SK-N-SH (cell line): ENCODE measurements at regions not wholly inside any gene's neighbourhood (a gene's known extent, or its start where the extent isn't known, plus 50 kb on each side); places are given as distances from the start of the nearest gene placed in this dataset.

Experiments
- CTCF ChIA-PET: fragments of 300-600, 350-600 bp; formaldehyde crosslinking; extraction: SDS; loops from one replicate; lab custom pipeline; 2021; lab: Yijun Ruan, JAX
- POLR2A ChIA-PET: fragments of 350-600 bp; sonication (Branson Sonifier 250); formaldehyde crosslinking; extraction: SDS; loops from one replicate; lab custom pipeline; 2020; ENCODE audit warnings: antibody characterized with exemption, inconsistent platforms; lab: Yijun Ruan, JAX
- DNase-seq: peaks from one replicate; pipeline ENCODE4 v3.0.0; 2012
- H2AFZ ChIP-seq: fragments of 200-600 bp; sonication (generic); 2 replicates; pipeline ENCODE4 v1.8.1; 2016; ENCODE audit warnings: antibody characterized with exemption, mild to moderate bottlenecking, low read depth
- H3F3A ChIP-seq: fragments of 200-600 bp; sonication (generic); replicated peaks from 2 replicates; pipeline ENCODE3; 2016; ENCODE audit warnings: antibody characterized with exemption, mild to moderate bottlenecking; ENCODE audit not compliant: insufficient read depth
- H3K27ac ChIP-seq, 2 experiments: fragments of 200-500 bp in 1 of 2; fragments of 200-600 bp in 1 of 2; sonication (Bioruptor generic) in 1 of 2; sonication (generic), shearing (Covaris generic) in 1 of 2; 2 replicates each; pipeline versions ENCODE4 v1.5.1 to v1.6.1; 2014 to 2016; ENCODE audit warnings: low read depth in 2 of 2, inconsistent platforms in 1 of 2, low read length in 1 of 2, mild to moderate bottlenecking in 1 of 2, mixed read lengths in 1 of 2
- H3K27me3 ChIP-seq: fragments of 200-600 bp; sonication (generic), shearing (Covaris generic); 2 replicates; pipeline ENCODE4 v1.6.1; 2016; ENCODE audit warnings: mixed run types; ENCODE audit not compliant: insufficient read depth
- H3K36me3 ChIP-seq, 2 experiments: fragments of 200-500 bp in 1 of 2; fragments of 200-600 bp in 1 of 2; sonication (Bioruptor generic) in 1 of 2; sonication (generic) in 1 of 2; replicated peaks in 1 of 2; 2 replicates each; pipeline versions ENCODE3 to v1.5.1; 2014 to 2016; ENCODE audit warnings: low read length in 1 of 2, mild to moderate bottlenecking in 1 of 2; ENCODE audit not compliant: insufficient read depth in 2 of 2, control insufficient read depth in 1 of 2
- H3K4me1 ChIP-seq, 2 experiments: fragments of 200-500 bp in 1 of 2; fragments of 200-600 bp in 1 of 2; sonication (Bioruptor generic) in 1 of 2; sonication (generic), shearing (Covaris generic) in 1 of 2; 2 replicates each; pipeline versions ENCODE4 v1.5.1 to v1.6.1; 2014 to 2016; ENCODE audit warnings: low read depth in 1 of 2, low read length in 1 of 2, mixed run types in 1 of 2; ENCODE audit not compliant: insufficient read depth in 2 of 2, control insufficient read depth in 1 of 2
- H3K4me2 ChIP-seq: fragments of 200-600 bp; sonication (generic), shearing (Covaris generic); 2 replicates; pipeline ENCODE4 v1.6.1; 2017; ENCODE audit warnings: mixed run types
- H3K4me3 ChIP-seq, 2 experiments: fragments of 200-500 bp in 1 of 2; fragments of 200-600 bp in 1 of 2; sonication (Bioruptor generic) in 1 of 2; sonication (generic), shearing (Covaris generic) in 1 of 2; 2 replicates each; pipeline versions ENCODE4 v1.5.1 to v1.8.1; 2014 to 2016; ENCODE audit warnings: low read depth in 2 of 2, inconsistent platforms in 1 of 2, low read length in 1 of 2, mild to moderate bottlenecking in 1 of 2, mixed read lengths in 1 of 2, moderate library complexity in 1 of 2
- H3K79me2 ChIP-seq: fragments of 200-600 bp; sonication (generic); 2 replicates; pipeline ENCODE4 v1.8.1; 2017; ENCODE audit warnings: mild to moderate bottlenecking; ENCODE audit not compliant: insufficient read depth
- H3K9ac ChIP-seq: fragments of 200-600 bp; sonication (generic); 2 replicates; pipeline ENCODE4 v1.6.1; 2017; ENCODE audit warnings: mixed run types
- H3K9me2 ChIP-seq: fragments of 200-600 bp; sonication (generic); 2 replicates; pipeline ENCODE4 v1.6.1; 2017; ENCODE audit warnings: mixed run types
- H3K9me3 ChIP-seq: fragments of 200-600 bp; sonication (generic); 2 replicates; pipeline ENCODE4 v1.6.1; 2017; ENCODE audit warnings: mixed run types, mild to moderate bottlenecking, moderate library complexity
- H4K20me1 ChIP-seq: fragments of 200-600 bp; sonication (generic); 2 replicates; pipeline ENCODE4 v1.6.1; 2017; ENCODE audit warnings: mild to moderate bottlenecking, mixed run types; ENCODE audit not compliant: insufficient read depth
- CTCF ChIP-seq: fragments of 200-600 bp; sonication (generic); IDR thresholded peaks from 2 replicates; pipeline ENCODE4 v1.6.1; 2017; ENCODE audit warnings: antibody characterized with exemption, mild to moderate bottlenecking, moderate library complexity
- EP300 ChIP-seq, 2 experiments: IDR thresholded peaks; 2 replicates each; pipeline versions ENCODE4 v1.4.0 to v1.6.1; 2012; ENCODE audit warnings: borderline replicate concordance in 1 of 2, low read depth in 1 of 2, low read length in 1 of 2
- GABPA ChIP-seq: IDR thresholded peaks from 2 replicates; pipeline ENCODE4 v1.4.0; 2012; ENCODE audit warnings: low read depth, mild to moderate bottlenecking
- GATA2 ChIP-seq: sonication (generic); formaldehyde crosslinking; IDR thresholded peaks from 2 replicates; pipeline ENCODE4 v1.5.0; 2020; ENCODE audit warnings: mild to moderate bottlenecking, missing genetic modification reagents
- JUND ChIP-seq: IDR thresholded peaks from 2 replicates; pipeline ENCODE4 v1.4.0; 2012
- RAD21 ChIP-seq: IDR thresholded peaks from 2 replicates; pipeline ENCODE4 v1.6.1; 2012; ENCODE audit warnings: mild to moderate bottlenecking, low read length
- REST ChIP-seq: IDR thresholded peaks from 2 replicates; pipeline ENCODE4 v1.6.1; 2012; ENCODE audit warnings: mild to moderate bottlenecking, low read depth, low read length, moderate library complexity
- RFX5 ChIP-seq: IDR thresholded peaks from 2 replicates; pipeline ENCODE4 v1.6.1; 2012; ENCODE audit warnings: mild to moderate bottlenecking, improper control_type of control experiment, low read length
- RXRA ChIP-seq: IDR thresholded peaks from 2 replicates; pipeline ENCODE4 v1.4.0; 2012; ENCODE audit warnings: low read depth, mild to moderate bottlenecking, borderline replicate concordance
- SIN3A ChIP-seq: IDR thresholded peaks from 2 replicates; pipeline ENCODE4 v1.6.1; 2012; ENCODE audit warnings: low read depth, mild to moderate bottlenecking, low read length, moderate library complexity, borderline replicate concordance
- TEAD4 ChIP-seq: IDR thresholded peaks from 2 replicates; pipeline ENCODE4 v1.4.0; 2012; ENCODE audit warnings: mild to moderate bottlenecking, borderline replicate concordance; ENCODE audit not compliant: insufficient read depth
- WGBS: methylation state at CpG from one replicate; pipeline ENCODE4 v1.1.6; 2017; ENCODE audit warnings: low lambda C conversion rate; 5-methylcytosine and 5-hydroxymethylcytosine counted together

DNA sequence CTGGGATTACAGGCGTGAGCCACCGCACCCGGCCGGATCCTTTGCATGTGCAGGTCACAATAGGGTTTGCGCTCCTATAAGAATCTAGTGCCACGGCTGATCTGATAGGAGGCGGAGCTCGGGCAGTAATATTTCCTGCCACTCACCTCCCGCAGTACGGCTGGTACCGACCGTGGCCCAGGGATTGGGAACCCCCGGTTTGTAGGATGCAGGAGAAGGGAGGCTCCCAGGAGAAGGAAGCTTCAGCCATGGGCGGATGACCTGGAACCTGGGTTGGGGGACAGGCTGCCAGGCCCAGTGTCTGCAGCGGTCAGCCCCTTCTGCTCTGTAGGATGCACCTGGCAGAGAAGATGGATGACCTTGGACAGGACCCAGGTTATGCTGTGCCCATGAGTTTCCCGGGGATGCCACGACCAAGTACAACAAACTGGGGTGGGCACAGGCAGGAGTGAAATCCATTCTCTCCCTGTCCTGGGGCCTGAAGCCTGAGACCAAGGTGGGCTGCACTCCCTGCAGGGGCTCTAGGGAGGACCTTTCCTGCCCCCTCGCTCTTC, 818.9 kb downstream of the BRD1 start (continued):
- TF ChIP-seq GATA2 = no peak

DNA sequence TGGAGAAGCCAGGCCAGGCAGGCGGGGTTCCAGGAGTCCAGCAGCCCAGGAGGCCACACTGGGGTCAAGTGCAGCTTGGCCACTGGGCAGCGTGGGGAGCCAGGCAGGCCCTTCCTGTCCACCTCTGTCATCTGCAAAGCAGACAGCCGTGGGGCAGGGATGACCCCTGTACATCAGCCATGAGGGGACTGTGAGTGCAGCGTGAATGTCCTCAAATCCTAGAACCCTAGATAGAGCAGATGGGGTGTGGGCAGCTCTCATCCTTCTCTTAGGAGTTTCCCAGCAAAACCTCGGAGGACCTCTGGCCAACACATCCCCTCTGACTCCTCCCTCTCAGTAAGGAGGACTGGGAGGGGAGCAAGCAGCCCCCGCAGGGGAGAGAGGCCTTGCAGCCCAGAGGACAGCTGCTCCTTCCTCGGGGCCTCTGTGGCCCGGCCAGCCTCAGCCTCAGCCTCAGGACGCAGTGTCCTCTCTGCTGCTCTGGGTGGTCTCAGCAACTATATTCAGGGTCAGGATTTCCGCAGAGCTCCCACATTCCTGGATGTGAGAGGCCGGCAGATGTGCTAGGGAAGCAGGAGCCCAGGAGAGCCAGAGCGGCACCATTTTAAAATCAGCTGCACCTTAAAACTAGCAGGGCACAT, 820.5 kb downstream of the BRD1 start:
- peak; percentile 16 for DNase-seq
- Histone ChIP-seq H4K20me1 (no peaks in the 10 kb centered on the region), H3K9ac (no peak overlapping the region), H3F3A (no peaks in the 10 kb centered on the region), H3K4me1 (peaks cover 0 to 47% of the 10 kb centered on the region in 2 experiments; a peak in 1 of 4 replicates), H3K79me2 (no peaks in the 10 kb centered on the region), H3K4me2 (no peak overlapping the region), H3K27ac (peak overlapping the region in 1 of 2 experiments; percentile 31; a peak in 1 of 4 replicates), H3K27me3 (peaks cover 4% of the 10 kb centered on the region; the same call in 1 of the 2 replicates), H3K36me3 (no peaks in the 10 kb centered on the region), H3K9me2 (no peaks in the 10 kb centered on the region), H3K9me3 (no peaks in the 10 kb centered on the region), H3K4me3 (no peak overlapping the region), H2AFZ (no peak overlapping the region)
- CTCF ChIA-PET = no interaction called here
- POLR2A ChIA-PET = no interaction called here
- 24% methylated on average over 7 of the region's 12 CpGs for WGBS
- TF ChIP-seq EP300 (IDR thresholded peaks at IDR 0.05; ENCODE audit: borderline replicate concordance in 1 of 2, low read depth in 1 of 2, low read length in 1 of 2) = no peak
- TF ChIP-seq REST = no peak
- no peak for TF ChIP-seq RAD21
- no peak for TF ChIP-seq RFX5
- TF ChIP-seq CTCF = no peak
- TF ChIP-seq SIN3A = no peak
- no peak for TF ChIP-seq TEAD4
- no peak for TF ChIP-seq RXRA
- no peak for TF ChIP-seq GABPA
- TF ChIP-seq JUND = no peak
